HFF-Myc (cell line): ENCODE measurements at regions not wholly inside any gene's neighbourhood (a gene's known extent, or its start where the extent isn't known, plus 50 kb on each side); places are given as distances from the start of the nearest gene placed in this dataset.
"Not testable (repeated sequence)": the region's sequence is repeated elsewhere in the genome, so short reads cannot be mapped to it uniquely, and the experiment has no call there.

Experiments
- DNase-seq: peaks from one replicate; pipeline ENCODE4 v3.0.0-alpha.2; 2011; ENCODE audit warnings: low read depth; ENCODE audit errors: extremely low read depth
- H3K4me3 ChIP-seq: replicated peaks from 2 replicates; pipeline ENCODE4 v1.5.1; 2011; ENCODE audit warnings: low read depth, mild to moderate bottlenecking, control low read depth, low read length
- CTCF ChIP-seq: IDR thresholded peaks from 2 replicates; pipeline ENCODE4 v1.5.1; 2012; ENCODE audit warnings: mild to moderate bottlenecking, low read depth, low read length, control low read depth; ENCODE audit errors: missing control alignments

- no peak overlapping the region for H3K4me3 ChIP-seq
- TF ChIP-seq CTCF = no peak
- no peak for DNase-seq
These were observed 930.7 kb upstream of the PCDH10 start for GRCh38 chr4:132218406-132218805.

GRCh38 chr4:132227151-132227856 lies 921.8 kb upstream of the PCDH10 start:
- no peak for TF ChIP-seq CTCF
- H3K4me3 ChIP-seq = no peak overlapping the region
- DNase-seq = no peak

- TF ChIP-seq CTCF = peak; percentile 18
- not testable (repeated sequence) for DNase-seq, H3K4me3 ChIP-seq
These were observed 921.3 kb upstream of the PCDH10 start for GRCh38 chr4:132227857-132228165.

GRCh38 chr4:132228676-132229075 lies 920.4 kb upstream of the PCDH10 start:
- no peak for TF ChIP-seq CTCF
- H3K4me3 ChIP-seq = no peak overlapping the region
- no peak for DNase-seq

- TF ChIP-seq CTCF = no peak
These were observed 919.1 kb upstream of the PCDH10 start for GRCh38 chr4:132230025-132230424.

GRCh38 chr4:132238697-132239096 lies 910.4 kb upstream of the PCDH10 start:
- DNase-seq = no peak
- TF ChIP-seq CTCF = no peak
- no peak overlapping the region for H3K4me3 ChIP-seq

More at GRCh38 chr4:132230025-132230424, 919.1 kb upstream of the PCDH10 start:
- H3K4me3 ChIP-seq = no peak overlapping the region
- no peak for DNase-seq

GRCh38 chr4:132240081-132240480 lies 909.0 kb upstream of the PCDH10 start:
- no peak for DNase-seq
- TF ChIP-seq CTCF = no peak
- no peak overlapping the region for H3K4me3 ChIP-seq
